Occipital lobe (tissue), 1 donor: ENCODE measurements at regions not wholly inside any gene's neighbourhood (a gene's known extent, or its start where the extent isn't known, plus 50 kb on each side); places are given as distances from the start of the nearest gene placed in this dataset.
"Not testable (repeated sequence)": the region's sequence is repeated elsewhere in the genome, so short reads cannot be mapped to it uniquely, and the experiment has no call there.

ENCODE experiments used
- DNase-seq: peaks from one replicate; lab custom pipeline; 2025; lab: John Stamatoyannopoulos, UW

DNA sequence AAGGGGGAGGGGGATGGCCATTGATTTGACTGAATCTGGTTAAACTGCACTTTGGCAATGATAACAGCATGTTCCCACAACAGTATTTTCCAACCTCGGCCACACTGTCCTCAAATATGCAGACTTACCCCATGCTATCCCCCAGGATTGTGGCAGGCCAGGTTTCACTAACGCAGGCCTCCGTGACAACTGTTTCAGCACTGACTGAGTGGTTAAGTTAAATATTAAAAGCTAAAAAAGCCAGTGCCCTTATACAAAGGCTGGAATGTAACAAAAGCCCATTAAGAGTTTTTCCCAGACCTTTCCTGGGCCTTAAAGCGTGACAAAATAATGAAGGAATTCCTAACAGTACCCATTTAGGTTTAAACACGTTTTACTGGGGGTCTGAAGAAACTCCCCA, 202.9 kb downstream of the USP25 start:
- no peak for DNase-seq

DNA sequence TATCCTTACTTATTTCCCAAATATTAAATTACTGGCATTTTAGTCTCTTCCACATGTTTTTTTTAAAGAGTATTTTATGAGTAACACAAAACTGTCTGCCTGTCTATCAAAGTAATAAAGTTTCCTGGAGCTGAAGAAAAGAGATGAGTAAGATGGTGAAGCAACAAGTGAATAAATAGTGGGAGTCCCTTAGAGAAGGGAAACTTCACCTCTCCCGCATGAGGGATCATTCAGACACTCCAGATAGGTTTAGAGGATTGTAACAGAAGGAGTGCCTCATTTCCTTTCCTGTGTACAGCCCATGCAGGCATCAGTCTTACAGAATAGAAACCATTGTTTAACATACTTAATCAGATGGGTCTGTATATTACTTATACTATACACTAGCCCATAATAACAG, 205.7 kb downstream of the USP25 start:
- no peak for DNase-seq

DNA sequence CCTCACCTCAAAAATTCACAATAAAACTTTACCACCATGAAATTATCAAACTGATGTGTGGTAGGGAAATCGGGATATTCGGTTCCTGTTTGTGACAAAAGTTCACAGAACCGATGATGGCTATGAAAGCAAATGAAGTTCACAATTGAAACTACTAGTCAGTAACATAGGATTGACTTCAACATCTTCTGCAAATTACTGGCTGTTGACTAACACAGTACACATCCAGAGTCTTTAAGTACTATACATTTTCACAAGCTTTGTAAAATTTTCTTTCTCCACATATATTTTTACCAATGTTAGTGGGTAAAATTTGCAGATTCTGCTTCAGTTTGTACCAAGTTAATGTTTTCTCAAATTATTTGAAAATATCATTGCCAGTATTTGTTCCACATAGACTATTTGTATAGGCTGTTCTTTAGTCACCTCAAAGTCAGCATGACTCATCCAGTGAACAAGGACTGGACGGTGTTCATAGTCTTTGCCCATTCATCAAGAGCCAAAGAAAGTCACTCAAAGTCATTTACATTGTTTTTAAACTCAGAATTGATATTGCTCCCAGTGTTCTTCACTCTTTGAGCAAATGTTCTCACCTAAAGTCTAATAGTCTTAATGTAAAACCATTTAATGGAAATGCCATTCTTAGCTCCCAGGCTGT, 213.4 kb downstream of the USP25 start:
- DNase-seq = no peak

DNA sequence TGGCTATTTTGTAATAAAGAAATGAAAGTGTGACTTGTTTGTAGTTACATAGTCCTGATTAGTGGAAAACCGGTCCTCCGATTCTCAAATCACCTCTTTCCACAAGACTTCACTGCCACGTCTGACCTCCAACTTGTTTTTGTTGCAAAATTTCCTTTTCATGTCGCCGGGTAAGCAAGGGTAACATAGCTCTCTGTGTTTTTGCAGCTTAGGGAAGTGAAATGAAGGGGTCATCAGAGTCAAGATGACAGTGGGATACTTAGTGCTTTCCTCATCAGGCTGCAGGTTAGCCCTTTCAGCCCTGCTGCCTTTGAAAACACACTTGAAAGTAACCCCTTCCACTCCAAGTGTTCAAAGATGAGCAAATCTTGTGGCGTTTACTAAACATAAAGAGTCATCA, 217.9 kb downstream of the USP25 start:
- no peak for DNase-seq

DNA sequence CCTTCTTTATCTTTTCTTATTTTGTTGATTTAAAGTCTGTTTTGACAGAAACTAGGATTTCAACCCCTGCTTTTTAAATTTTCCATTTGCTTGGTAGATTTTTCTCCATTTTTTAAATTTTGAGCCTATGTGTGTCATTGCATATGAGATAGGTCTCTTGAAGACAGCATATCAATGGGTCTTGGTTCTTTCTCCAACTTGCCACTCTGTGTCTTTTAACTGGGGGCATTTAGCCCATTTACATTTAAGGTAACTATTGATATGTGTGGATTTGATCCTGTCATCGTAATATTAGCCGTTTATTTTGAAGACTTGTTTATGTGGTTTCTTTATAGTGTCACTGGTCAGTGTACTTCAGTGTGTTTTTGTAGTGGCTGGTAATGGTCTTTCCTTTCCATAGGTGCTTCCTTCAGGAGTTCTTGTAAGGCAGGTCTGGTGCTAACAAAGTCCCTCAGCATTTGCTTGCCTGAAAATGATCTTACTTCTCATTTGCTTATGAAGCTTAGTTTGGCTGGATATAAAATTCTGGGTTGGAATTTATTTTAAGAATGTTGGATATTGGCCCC, 223.9 kb downstream of the USP25 start:
- no peak for DNase-seq

DNA sequence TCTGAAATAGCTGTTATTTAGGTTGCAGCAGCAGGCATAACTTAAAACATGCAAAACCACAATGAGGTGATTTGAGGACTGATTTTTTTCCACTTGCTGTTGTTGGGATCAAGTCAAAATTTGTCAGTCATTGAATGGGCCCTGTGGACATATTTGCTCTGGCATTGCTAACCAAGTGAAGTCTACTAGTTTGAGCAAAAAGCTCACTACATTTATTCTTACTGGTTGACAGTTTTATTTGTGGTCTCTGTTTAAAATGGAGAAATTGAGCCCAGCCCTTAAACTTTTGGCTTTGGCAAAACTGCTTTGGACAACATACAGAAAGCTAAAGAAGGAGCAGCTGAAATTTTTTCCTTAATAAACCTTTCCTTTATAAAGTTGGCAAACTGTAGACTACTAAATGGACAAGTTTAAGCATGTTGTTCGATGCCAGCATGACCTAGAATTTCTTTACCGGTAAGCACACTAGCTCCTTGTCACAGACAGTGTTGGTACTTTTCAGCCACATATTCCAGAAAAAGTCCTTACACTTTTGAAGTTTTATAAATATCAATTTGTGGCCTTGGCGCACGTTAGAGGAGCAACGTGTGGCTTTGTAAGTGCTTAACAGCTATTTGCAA, 234.6 kb downstream of the USP25 start:
- no peak for DNase-seq

DNA sequence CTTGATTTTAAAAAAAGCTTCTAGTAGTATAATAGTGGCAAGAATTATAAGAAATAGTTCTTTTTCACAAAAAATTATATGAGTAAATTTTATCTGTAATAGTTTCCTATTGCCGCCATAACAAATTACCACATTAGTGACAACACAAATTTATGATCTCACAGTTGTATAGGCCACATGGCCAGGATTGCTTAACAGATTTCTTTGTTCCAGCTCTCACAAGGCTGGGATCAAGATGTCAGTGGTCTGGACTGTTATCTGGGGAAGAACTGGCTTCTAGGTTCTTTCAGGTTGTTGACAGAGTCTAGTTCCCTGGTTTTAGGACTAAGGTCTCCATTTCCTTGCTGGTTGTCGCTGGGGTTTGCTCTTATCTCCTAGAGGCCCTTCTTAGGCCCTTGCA, 236.4 kb downstream of the USP25 start:
- no peak for DNase-seq

DNA sequence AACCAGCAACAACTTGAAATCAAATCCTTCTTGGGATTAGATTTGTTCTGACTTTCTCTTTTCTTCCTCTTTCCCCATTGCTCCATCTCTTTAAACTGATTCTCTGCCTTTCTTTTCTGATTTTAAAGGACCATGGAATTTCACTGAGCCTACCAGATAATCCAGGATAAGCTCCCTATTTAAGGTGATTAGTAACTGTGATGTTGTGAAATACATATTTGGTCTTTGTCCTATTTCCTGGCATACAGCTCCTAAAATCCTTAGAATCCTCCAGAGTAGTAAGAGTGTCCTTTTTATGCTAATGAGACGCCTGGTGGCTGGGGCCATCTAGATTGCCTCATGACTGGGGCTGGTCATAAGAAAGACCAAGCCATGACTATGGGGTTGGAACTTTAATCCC, 236.9 kb downstream of the USP25 start:
- no peak for DNase-seq

DNA sequence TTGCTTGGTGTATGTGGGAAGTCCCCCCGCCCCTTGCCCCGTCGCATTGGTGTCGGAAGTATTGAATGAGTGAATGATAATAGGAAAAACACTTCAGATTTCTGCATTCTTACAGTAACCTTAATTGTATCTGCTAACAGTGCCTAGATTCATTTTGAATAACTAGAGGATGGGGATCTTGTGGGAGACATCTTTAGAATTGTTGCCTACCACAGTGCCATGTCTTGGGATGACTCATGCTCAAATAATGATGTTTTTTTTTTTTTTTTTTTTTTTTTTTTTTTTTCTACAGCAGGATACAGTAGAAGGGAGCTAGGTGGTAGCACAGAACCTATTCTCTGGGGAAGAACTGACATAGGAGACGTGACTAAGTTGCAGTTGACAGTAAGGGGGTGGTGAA, 237.9 kb downstream of the USP25 start:
- no peak for DNase-seq

DNA sequence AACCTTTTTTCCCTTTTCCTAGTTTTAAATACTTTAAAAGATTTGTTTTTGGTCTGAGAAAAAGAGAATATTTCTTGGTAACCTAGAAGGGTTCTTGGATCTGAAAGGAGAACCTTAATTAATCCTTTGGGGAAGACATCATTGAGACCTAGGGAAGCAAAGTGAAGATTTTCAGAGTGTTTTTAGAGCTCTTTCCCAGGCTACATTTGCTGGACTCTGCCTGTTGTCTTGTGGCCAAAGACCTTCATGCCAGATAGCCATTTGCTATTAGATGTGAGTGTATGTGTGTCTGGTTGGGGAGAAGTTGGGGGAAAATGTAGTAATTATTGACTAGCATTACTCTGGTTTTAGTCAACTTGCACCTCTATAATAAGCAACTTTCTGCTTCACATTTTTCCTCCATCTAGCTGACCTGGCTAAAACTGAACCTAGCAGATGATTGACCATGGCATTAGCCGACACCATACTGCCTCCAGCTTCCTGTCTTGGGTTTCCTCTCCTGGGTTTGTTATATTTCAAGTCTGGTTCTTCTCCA, 239.1 kb downstream of the USP25 start:
- no peak for DNase-seq

DNA sequence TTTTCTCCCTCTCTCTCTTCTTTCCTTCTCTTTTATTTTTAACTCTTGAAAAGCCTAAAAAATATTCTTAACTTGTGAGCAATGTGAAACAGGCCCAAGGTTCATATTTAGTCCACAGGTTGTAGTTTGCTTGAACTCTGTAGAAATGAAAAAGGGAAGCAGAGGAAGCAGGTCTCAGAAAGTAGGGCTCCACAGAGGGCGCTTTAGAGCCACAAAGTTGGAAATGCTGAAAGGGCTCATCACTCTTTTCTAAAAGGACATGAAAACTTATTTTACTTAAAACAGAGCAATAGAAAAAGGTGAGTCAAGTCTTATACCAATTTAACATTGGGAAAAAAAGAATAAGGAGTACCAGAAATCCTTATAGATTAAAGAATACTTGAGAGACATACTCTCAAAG, 247.0 kb downstream of the USP25 start:
- no peak for DNase-seq

DNA sequence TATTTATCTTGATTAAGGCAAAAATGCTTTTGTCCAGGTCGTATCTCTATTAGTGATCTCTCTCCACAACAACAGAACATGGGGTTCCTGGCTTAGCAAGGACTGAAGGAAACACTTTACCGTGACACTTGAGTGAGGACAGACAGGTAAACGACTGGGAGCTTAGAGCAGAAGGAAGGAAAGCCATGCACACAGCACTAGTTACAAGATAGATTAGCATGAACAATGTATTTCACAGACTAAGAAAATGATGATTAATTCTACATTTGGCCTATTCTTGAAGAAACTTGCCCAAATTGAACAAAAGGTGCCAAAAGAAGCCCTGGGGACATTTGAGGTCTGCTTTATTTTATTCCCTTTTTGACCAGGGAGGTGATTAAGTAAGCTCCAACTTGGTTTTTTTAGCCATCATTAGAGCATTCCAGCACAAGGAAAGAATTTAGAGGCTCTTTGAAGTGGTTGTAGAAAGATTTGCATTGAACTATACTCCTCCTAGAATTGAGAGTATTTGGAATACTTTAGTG, 248.5 kb downstream of the USP25 start:
- DNase-seq = no peak

DNA sequence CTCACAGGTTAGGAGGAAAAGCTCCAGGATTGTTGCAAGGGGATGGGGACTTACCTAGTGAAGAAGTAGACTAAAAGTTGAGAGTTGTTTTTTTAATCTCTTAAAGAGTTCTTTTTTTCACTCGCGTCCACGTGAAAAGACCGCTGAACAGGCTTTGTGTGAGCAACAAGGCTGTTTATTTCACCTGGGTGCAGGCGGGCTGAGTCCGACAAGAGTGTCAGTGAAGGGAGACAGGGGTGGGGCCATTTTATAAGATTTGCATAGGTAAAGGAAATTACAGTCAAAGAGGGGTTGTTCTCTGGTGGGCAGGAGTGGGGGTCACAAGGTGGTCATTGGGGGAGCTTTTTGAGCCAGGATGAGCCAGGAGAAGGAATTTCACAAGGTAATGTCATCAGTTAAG, 249.7 kb downstream of the USP25 start:
- DNase-seq = not testable (repeated sequence)

DNA sequence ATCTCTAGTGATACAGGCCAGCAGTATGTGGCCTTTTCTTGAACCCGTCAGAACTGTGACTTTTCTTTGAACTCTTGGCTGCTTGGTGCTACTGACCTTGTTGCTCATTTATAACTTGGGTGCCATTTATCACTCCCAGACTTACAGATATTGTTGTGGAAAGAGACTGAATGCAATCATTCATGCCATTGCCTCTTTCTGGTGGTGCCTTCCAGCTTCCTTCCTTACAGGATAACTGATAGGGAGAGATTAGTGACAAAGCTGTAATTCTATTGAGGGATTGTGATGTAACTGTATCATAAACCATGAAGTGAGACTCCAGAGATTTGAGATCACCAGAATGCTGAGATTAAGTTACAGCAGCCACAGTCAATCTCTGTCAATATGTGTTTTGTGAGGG, 256.5 kb downstream of the USP25 start:
- no peak for DNase-seq

DNA sequence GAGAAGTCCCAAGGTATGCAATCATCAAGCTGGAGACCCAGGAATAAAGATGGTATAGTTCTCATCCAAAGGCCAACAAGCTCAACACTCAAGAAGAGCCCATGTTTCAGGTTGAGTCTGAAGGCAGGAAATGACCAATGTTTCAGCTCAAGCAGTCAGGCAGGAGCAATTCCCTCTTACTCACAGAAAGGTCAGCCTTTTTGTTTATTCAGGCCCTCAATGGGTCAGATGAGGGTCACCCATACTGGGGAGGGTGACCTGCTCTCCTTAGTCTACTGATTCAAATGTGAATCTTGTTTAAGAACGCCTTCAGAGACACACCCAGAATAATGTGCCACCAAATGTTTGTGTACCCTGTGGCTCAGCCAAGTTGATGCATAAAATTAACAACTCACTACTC, 262.4 kb downstream of the USP25 start:
- DNase-seq = no peak

DNA sequence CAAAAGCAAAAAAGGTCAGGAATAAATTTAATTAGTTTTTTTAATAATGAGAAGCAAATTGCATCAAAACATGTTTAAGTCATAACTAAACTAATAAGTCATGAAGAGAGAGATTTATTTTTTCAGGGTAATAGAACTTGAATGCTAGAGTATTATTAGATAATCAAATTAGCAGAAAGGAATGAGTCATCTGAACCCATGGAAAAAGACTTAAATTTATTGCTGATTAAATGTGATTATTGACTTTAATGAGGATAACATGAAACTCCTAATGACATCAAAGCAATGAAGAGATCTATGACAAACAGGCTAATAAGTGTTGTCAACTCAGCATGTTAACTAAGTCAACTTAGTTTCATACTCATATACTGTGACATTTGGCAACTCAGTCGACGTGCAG, 264.2 kb downstream of the USP25 start:
- no peak for DNase-seq

DNA sequence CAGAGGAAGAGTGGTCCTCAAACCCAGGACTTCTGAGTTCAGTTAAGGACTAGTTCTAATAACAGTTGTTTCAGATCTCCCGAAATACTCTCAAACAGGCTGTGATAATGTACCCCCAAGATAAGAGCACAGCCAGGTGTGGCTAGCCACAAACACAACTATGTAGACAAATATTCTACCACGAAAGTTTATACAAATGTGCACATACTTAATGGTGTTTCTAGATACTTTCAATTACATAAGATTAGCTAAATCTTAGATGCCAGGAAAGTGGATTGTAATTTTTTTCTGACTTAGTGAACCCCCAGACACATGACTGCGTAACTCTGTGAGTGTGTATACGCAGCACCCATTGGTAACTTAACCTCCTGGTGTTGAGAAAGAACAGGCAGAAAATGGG, 270.0 kb downstream of the USP25 start:
- no peak for DNase-seq

DNA sequence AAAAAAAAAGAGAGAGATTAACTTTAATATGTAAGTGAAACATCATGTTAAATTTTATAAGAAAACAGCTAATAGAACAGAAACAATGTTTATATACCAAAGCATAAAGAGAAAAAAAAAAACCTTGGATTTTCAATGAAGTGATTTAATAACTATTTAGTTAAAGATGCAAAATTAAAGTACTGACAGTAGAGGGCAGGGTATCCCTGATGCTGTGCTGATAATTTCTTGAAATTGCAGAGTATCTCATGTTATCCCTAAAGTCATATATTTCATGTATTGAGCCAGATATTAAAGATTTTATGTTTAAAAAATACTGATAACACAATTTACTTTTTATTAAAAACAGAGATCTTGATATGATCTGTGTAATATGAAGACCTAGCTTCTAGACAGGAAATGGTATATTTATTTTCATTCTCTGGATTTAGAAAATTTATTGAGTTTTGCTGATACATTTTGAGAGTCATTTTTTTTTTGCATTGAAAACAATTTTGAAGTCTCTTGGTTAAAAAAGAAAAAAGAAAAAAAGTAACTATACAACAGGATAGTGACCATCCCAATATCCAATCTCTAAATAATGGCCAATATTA, 273.2 kb downstream of the USP25 start:
- no peak for DNase-seq

DNA sequence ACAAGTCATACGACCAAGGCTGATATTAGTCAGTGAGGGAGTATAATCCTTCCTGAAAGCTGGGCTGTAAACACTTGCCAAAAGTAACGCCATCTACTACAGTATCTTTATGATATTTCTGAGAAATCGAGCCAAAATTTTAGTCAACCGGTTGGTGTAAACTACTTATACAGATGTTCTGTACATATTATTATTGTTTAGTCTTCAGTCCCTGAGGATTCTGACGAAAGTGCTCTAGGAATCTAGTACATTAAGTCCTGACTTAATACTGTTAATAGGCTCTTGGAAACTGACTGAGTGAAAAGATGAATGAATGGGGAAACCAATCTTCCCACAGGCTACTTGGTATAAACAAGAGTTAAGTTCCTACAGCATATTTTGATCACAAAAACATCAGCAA, 274.3 kb downstream of the USP25 start:
- DNase-seq = no peak

DNA sequence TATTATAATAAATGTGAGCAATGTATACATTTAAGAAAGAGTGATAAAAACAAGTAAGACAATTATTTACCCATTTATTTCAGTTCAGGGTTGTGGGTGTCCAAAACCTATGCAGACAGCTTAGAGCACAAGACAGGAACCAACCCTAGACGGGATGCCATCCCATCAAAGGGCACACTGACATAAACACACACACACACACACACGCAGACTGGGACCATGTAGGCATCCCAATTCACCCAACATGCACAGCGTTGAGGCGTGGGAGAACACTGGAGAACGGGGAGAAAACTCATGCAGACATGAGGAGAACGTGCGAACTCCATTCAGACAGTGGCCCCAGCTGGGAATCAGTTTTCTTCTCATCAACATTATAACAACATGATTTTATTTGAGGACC, 274.7 kb downstream of the USP25 start:
- DNase-seq = no peak

DNA sequence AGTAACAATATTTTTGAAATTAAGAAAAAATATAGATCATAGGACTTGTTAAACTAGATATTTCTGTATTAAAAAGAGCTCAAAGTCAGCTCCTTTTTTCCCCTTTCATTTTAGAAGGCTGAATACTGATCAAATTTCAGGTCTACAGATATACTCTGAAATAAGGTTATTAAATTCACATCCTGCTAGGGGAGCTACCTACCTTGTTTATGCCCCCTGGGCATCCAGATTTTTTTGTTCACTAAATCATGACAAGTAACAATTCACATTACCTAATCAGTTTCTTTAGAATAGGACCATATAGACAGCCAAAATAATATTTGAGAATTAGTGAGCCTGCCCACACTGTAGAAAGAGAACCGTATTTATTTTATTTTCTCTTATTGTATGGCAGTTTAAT, 276.2 kb downstream of the USP25 start:
- DNase-seq = no peak

DNA sequence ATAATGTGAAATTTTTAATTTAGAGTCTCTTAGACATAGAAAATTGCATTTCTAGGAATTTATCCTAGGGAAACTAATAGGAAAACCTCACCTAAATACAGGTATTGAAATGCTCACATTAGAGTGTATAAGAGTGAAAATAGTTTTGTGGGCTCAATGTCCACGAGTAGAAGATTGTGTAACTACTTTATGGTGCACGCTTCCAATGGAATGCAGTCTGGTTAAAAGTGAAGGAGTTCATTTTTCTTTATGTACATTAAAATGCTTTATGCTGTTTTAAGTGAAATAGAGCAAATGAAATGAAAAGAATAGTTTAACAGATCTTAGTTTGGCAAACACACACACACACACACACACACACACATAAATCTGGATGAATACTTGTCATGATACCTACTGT, 278.2 kb downstream of the USP25 start:
- no peak for DNase-seq

DNA sequence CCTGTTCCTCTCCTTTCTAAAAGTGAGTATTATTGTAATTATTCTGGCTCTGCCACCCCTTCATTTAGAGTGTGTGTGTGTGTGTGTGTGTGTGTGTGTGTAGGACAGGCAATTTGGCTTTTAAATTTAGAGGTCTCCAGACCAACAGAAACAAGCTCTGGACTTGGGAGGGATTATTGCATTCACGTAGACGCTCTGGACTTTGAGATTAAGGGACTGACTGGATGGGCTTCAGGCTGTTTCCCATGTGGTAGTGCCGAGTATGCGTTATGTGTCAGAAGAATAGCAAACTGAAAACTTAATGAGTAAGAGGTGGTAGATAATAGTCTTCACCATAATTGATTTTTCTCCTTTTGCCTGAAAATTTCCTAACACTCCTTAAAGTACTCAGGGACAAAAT, 281.9 kb downstream of the USP25 start:
- no peak for DNase-seq
